SU-DHL-6 (cell line): ENCODE measurements at regions not wholly inside any gene's neighbourhood (a gene's known extent, or its start where the extent isn't known, plus 50 kb on each side); places are given as distances from the start of the nearest gene placed in this dataset.

Experiments used
- CTCF ChIP-seq: fragments of 200-600 bp; sonication (generic); IDR thresholded peaks from one replicate; pipeline ENCODE4 v1.5.1; 2017; ENCODE audit warnings: antibody characterized with exemption, mild to moderate bottlenecking, low read length, moderate library complexity; ENCODE audit not compliant: insufficient read depth, poor library complexity, severe bottlenecking
- EZH2phosphoT487 ChIP-seq: fragments of 200-600 bp; sonication (generic), shearing (Covaris generic); conservative IDR thresholded peaks from 2 replicates; pipeline ENCODE4 v1.6.1; 2018; ENCODE audit warnings: mild to moderate bottlenecking, antibody characterized with exemption, low read length, moderate library complexity, mixed read lengths

- TF ChIP-seq CTCF: no peak
- TF ChIP-seq EZH2phosphoT487: no peak
Observed at GRCh38 chr5:117088176-117088575, 513.6 kb upstream of the SEMA6A start.
